DND-41 (cell line): ENCODE measurements at regions not wholly inside any gene's neighbourhood (a gene's known extent, or its start where the extent isn't known, plus 50 kb on each side); places are given as distances from the start of the nearest gene placed in this dataset.
"Not testable (repeated sequence)": the region's sequence is repeated elsewhere in the genome, so short reads cannot be mapped to it uniquely, and the experiment has no call there.

Experiments used
- EZH2 ChIP-seq: IDR thresholded peaks from 3 replicates; pipeline ENCODE4 v1.6.1; 2012; ENCODE audit warnings: borderline replicate concordance, low read depth, mild to moderate bottlenecking, moderate library complexity, low read length, inconsistent platforms; ENCODE audit not compliant: severe bottlenecking
- TF ChIP-seq, protein P1 (sequence below): IDR thresholded peaks from 2 replicates; pipeline ENCODE4 v1.5.1; 2012; ENCODE audit warnings: borderline replicate concordance, low read length, moderate library complexity, mild to moderate bottlenecking; ENCODE audit not compliant: poor library complexity, severe bottlenecking; ENCODE audit errors: extremely low read depth

DNA sequence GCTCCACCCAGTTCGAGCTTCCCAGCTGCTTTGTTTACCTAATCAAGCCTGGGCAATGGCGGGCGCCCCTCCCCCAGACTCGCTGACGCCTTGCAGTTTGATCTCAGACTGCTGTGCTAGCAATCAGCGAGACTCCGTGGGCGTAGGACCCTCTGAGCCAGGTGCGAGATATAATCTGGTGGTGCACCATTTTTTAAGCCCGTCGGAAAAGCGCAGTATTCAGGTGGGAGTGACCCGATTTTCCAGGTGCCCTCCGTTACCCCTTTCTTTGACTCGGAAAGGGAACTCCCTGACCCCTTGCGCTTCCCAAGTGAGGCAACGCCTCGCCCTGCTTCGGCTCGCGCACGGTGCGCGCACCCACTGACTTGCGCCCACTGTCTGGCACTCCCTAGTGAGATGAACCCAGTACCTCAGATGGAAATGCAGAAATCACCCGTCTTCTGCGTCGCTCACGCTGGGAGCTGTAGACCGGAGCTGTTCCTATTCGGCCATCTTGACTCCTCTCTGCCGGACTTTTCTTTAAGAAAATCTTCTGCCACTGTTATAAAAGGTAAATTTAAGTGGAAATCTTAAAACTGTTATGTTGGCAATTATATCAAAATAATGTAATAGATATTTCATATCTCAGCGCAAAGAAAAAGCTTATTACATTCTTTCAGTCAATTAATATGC lies 313.5 kb upstream of the FSIP2 start:
- TF ChIP-seq, protein P1, sequence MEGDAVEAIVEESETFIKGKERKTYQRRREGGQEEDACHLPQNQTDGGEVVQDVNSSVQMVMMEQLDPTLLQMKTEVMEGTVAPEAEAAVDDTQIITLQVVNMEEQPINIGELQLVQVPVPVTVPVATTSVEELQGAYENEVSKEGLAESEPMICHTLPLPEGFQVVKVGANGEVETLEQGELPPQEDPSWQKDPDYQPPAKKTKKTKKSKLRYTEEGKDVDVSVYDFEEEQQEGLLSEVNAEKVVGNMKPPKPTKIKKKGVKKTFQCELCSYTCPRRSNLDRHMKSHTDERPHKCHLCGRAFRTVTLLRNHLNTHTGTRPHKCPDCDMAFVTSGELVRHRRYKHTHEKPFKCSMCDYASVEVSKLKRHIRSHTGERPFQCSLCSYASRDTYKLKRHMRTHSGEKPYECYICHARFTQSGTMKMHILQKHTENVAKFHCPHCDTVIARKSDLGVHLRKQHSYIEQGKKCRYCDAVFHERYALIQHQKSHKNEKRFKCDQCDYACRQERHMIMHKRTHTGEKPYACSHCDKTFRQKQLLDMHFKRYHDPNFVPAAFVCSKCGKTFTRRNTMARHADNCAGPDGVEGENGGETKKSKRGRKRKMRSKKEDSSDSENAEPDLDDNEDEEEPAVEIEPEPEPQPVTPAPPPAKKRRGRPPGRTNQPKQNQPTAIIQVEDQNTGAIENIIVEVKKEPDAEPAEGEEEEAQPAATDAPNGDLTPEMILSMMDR, result not testable (repeated sequence)
- TF ChIP-seq EZH2, result not testable (repeated sequence)
